ENCODE measurements at regions not wholly inside any gene's neighbourhood (a gene's known extent, or its start where the extent isn't known, plus 50 kb on each side); places are given as distances from the start of the nearest gene placed in this dataset.
A peak's percentile ranks its signal among the peaks of the same experiment; 100 is the strongest.
"Not testable (repeated sequence)": the region's sequence is repeated elsewhere in the genome, so short reads cannot be mapped to it uniquely, and the experiment has no call there.

DNA sequence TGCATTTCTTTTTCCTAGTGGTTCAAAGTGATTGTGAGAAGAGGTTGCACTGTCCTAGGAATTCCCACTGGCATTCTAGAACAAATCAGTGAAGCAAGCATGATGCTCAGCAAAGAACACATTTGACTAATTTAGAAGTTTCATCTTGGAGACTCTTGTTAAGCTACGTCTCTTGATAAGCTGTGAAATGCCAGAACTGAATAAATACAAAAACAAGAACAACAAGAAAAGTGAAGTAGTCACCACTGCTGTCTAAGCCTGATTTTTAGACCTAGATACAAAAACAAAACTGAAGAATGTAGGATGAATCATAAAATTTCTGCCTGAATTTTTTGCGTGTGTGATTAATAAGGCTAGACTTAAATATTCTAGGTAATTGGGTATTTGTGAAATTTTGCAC, 1162.4 kb downstream of the TUSC7 start:
- intact Hi-C loops (cut with micrococcal nuclease) = no loop called here
- TF ChIP-seq, protein P1, sequence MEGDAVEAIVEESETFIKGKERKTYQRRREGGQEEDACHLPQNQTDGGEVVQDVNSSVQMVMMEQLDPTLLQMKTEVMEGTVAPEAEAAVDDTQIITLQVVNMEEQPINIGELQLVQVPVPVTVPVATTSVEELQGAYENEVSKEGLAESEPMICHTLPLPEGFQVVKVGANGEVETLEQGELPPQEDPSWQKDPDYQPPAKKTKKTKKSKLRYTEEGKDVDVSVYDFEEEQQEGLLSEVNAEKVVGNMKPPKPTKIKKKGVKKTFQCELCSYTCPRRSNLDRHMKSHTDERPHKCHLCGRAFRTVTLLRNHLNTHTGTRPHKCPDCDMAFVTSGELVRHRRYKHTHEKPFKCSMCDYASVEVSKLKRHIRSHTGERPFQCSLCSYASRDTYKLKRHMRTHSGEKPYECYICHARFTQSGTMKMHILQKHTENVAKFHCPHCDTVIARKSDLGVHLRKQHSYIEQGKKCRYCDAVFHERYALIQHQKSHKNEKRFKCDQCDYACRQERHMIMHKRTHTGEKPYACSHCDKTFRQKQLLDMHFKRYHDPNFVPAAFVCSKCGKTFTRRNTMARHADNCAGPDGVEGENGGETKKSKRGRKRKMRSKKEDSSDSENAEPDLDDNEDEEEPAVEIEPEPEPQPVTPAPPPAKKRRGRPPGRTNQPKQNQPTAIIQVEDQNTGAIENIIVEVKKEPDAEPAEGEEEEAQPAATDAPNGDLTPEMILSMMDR (IDR thresholded peaks at IDR 0.05; ENCODE audit: borderline replicate concordance) = no peak
- H3K4me3 ChIP-seq = no peak overlapping the region
- no peak overlapping the region for H3K27ac ChIP-seq (replicated peaks)
- H3K4me1 ChIP-seq = no peaks in the 10 kb centered on the region
- no peaks in the 10 kb centered on the region for H3K9me3 ChIP-seq (replicated peaks)
- H3K36me3 ChIP-seq = no peaks in the 10 kb centered on the region
- H3K27me3 ChIP-seq (ENCODE audit: low read depth) = no peaks in the 10 kb centered on the region
- DNase-seq = no peak

DNA sequence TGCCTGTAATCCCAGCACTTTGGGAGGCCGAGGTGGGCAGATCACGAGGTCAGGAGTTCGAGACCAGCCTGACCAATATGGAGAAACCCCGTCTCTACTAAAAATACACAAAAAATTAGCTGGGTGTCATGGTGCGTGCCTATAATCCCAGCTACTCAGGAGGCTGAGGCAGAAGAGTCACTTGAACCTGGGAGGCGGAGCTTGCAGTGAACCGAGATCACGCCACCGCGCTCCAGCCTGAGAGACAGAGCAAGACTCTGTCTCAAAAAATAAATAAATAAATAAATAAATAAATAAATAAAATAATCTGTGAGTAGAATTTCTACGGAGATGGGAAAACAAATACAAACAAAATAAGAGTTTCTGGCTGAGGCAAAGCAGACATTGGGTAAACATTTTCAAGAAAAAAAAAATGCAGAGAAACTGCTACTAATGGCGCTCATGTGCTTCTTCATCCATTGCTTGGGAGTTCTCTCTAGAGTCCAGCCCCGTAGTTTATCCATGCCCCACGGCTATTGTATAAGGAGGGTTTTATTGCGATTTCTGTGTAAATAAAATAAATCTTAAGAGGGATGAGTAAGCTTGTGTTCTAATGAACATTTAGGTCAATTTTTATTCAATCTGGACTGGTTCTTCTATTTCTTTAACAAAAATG, 1161.9 kb downstream of the IGSF11 start:
- intact Hi-C loops (cut with micrococcal nuclease); H3K4me1 ChIP-seq; H3K9me3 ChIP-seq (replicated peaks); H3K27ac ChIP-seq (replicated peaks); H3K4me3 ChIP-seq; H3K27me3 ChIP-seq (ENCODE audit: low read depth); DNase-seq; H3K36me3 ChIP-seq: not testable (repeated sequence)

DNA sequence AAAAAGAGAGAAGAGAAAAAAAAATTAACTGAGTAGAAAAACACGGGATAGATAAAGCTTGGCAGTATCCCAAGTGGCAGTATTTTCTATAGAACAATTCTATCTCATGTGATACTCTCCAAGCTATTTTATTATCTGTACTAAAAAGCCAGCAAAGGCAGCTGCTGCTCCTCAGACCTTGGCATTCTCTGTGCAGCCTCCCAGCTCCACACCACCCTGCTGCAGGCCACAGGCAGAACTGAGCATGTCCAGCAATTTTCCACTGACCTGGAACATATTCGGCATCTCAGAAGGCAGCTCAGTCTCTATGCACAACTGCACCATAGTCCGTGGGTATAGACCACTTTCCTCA, 1161.4 kb downstream of the IGSF11 start:
- Histone ChIP-seq H3K4me3 (no peak overlapping the region), H3K4me1 (no peaks in the 10 kb centered on the region), H3K27ac (replicated peaks) (no peak overlapping the region), H3K9me3 (replicated peaks) (no peaks in the 10 kb centered on the region), H3K36me3 (no peaks in the 10 kb centered on the region), H3K27me3 (ENCODE audit: low read depth) (no peaks in the 10 kb centered on the region)
- intact Hi-C loops (cut with micrococcal nuclease) = no loop called here
- DNase-seq = peak; percentile 23
- TF ChIP-seq, protein P1 (IDR thresholded peaks at IDR 0.05; ENCODE audit: borderline replicate concordance) = no peak

DNA sequence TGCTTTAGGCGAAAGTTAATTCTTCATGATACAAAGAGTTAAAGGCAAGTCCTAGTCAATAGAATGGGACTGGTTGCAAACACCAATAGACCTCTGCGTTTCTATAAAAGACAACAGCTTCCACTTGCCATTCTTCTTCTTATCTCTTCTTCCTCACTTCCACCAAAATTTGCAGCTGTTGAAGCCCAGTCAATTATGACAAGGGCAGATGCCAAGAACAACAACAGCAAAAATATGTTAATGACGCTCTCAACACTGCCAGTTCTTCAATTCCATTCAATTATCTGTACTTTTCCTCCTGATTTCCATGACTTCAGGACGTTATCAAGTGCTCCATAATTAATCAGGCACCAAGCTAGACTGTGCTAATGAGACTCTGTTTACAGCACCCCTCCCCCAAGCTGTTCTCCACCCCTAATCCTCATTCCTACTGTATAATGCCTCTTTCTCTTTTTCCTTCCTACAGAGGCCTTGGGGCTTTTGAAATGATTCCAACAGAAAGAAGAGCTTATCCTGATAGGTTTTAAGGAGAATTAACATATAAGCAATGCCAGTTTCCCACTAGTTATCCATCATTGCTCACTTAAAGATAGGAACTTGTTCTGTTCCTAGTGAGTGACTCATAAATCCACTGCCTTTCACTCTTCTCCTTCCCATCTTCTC, 1160.5 kb downstream of the IGSF11 start:
- TF ChIP-seq, protein P1 (IDR thresholded peaks at IDR 0.05; ENCODE audit: borderline replicate concordance) = no peak
- no peaks in the 10 kb centered on the region for H3K27me3 ChIP-seq (ENCODE audit: low read depth)
- H3K36me3 ChIP-seq = no peaks in the 10 kb centered on the region
- intact Hi-C loops (cut with micrococcal nuclease) = no loop called here
- DNase-seq = no peak
- no peaks in the 10 kb centered on the region for H3K4me1 ChIP-seq
- peak overlapping the region; percentile 14 for H3K27ac ChIP-seq (replicated peaks)
- H3K4me3 ChIP-seq = no peak overlapping the region
- no peaks in the 10 kb centered on the region for H3K9me3 ChIP-seq (replicated peaks)

DNA sequence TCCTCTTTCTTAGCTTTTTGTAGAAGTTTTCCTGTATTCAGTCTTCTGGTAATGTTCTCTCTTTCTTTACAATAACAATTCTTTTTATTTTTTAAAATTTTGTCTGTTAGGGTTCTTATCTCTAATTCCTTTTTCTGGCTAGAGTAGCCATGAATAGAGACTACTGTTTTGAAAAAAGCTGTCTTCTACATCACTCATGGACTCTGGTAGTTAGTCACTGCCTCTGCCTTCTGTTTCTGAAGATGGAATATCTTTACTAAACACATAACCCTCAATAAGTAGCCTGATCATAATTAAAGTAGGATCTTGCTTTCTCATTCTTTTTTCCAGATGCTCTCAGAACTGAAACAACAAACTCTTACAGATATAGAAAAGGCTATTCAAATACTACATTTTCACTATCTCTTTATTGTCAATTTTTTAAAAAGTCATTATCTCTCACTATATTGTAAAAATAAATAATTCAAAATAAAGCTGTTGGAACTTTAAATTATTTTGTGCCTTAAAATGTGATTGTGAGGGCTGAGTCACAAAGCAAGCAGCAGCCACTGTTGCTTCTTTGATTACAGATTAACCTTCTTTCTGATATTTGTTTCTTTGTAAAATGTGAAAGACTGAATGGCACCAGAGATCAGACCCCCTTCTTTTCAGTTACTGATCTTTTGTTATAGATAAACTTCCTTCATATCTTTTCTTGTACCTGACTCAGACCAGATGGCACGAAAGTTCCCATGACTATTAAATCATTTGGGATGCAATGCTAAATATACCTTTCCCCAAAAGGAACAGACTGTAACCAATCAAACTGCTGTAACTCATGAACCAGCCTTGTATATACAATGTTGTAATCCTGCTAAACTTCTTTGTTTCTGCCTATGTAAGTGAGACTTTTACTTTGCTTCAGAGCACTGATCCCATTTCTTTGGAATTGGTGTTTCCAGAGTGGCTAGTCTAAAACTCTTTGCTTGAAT, 1159.5 kb downstream of the IGSF11 start:
- no peak for DNase-seq
- Histone ChIP-seq H3K4me3 (no peak overlapping the region), H3K27me3 (ENCODE audit: low read depth) (no peaks in the 10 kb centered on the region), H3K27ac (replicated peaks) (no peak overlapping the region), H3K36me3 (no peaks in the 10 kb centered on the region), H3K9me3 (replicated peaks) (no peaks in the 10 kb centered on the region), H3K4me1 (no peaks in the 10 kb centered on the region)
- TF ChIP-seq, protein P1 (IDR thresholded peaks at IDR 0.05; ENCODE audit: borderline replicate concordance) = no peak
- intact Hi-C loops (cut with micrococcal nuclease) = no loop called here
